ENCODE measurements at regions not wholly inside any gene's neighbourhood (a gene's known extent, or its start where the extent isn't known, plus 50 kb on each side); places are given as distances from the start of the nearest gene placed in this dataset.

DNA sequence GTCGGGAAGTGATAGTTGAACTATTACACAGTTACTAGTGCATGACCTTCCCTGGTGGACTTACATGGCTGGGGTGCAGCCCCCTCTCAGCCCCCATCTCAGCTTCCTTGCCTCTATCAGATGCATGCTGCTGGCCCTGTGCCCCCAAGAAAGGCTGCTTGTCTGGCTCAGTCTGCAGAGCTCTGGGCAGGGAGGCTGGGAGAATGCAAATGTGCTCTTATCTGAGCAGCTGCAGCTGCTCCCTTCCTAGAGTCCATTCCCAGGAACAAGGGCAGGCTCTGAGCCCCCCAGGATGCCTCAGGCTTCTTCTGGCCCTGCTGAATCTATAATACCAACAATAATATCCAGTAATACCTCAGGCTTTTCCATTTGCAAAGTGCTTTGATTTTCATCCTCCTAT lies 218.1 kb upstream of the SRRM4 start:
- TF ChIP-seq, protein P1, sequence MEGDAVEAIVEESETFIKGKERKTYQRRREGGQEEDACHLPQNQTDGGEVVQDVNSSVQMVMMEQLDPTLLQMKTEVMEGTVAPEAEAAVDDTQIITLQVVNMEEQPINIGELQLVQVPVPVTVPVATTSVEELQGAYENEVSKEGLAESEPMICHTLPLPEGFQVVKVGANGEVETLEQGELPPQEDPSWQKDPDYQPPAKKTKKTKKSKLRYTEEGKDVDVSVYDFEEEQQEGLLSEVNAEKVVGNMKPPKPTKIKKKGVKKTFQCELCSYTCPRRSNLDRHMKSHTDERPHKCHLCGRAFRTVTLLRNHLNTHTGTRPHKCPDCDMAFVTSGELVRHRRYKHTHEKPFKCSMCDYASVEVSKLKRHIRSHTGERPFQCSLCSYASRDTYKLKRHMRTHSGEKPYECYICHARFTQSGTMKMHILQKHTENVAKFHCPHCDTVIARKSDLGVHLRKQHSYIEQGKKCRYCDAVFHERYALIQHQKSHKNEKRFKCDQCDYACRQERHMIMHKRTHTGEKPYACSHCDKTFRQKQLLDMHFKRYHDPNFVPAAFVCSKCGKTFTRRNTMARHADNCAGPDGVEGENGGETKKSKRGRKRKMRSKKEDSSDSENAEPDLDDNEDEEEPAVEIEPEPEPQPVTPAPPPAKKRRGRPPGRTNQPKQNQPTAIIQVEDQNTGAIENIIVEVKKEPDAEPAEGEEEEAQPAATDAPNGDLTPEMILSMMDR (conservative IDR thresholded peaks at IDR 0.05; ENCODE audit: low read length): no peak
- no peak for TF ChIP-seq EZH2phosphoT487 (IDR thresholded peaks at IDR 0.05; ENCODE audit: borderline replicate concordance)
